ENCODE measurements at regions not wholly inside any gene's neighbourhood (a gene's known extent, or its start where the extent isn't known, plus 50 kb on each side); places are given as distances from the start of the nearest gene placed in this dataset.

DNA sequence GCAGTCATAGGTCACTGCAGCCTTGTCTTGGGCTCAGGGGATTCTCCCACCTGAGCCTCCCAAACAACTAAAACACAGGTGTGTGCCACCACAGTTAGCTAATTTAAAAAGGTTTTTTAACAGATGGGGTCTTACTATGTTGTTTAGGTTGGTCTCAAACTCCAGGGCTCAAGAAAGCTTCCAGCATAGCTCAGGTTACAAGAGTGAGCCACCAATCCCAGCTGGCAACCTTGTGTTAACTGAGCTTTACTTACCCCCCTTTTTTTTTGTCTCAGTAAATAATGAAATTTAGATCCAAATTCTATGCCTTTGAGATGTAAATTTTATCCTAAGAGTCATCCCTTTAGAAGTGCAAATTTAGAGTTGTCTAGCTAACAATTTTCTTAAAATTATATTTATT, 103.9 kb upstream of the OLFM3 start:
- Mint-ChIP-seq H3K27ac (no peak overlapping the region), H3K27me3 (ENCODE audit: insufficient read depth) (peaks cover 4% of the 10 kb centered on the region), H3K4me3 (no peak overlapping the region), H3K9me3 (no peaks in the 10 kb centered on the region), H3K36me3 (ENCODE audit: low read depth) (no peaks in the 10 kb centered on the region), H3K4me1 (peaks cover 14% of the 10 kb centered on the region)
- no peaks in the 10 kb centered on the region for H3K36me3 ChIP-seq (ENCODE audit: control insufficient read depth, insufficient read depth, low read length)
- no peaks in the 10 kb centered on the region for H3K9me3 ChIP-seq (ENCODE audit: control insufficient read depth, low read length)
- H3K9ac ChIP-seq (ENCODE audit: extremely low read depth, low read length, poor library complexity, severe bottlenecking): no peak overlapping the region
- no peaks in the 10 kb centered on the region for H3K27me3 ChIP-seq (ENCODE audit: control insufficient read depth, insufficient read depth, low read length, poor library complexity, severe bottlenecking)
- TF ChIP-seq, protein P1, sequence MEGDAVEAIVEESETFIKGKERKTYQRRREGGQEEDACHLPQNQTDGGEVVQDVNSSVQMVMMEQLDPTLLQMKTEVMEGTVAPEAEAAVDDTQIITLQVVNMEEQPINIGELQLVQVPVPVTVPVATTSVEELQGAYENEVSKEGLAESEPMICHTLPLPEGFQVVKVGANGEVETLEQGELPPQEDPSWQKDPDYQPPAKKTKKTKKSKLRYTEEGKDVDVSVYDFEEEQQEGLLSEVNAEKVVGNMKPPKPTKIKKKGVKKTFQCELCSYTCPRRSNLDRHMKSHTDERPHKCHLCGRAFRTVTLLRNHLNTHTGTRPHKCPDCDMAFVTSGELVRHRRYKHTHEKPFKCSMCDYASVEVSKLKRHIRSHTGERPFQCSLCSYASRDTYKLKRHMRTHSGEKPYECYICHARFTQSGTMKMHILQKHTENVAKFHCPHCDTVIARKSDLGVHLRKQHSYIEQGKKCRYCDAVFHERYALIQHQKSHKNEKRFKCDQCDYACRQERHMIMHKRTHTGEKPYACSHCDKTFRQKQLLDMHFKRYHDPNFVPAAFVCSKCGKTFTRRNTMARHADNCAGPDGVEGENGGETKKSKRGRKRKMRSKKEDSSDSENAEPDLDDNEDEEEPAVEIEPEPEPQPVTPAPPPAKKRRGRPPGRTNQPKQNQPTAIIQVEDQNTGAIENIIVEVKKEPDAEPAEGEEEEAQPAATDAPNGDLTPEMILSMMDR (conservative IDR thresholded peaks at IDR 0.05): no peak
- H3K4me3 ChIP-seq (ENCODE audit: low read length): no peak overlapping the region
- DNase-seq: no peak
- peaks cover 3% of the 10 kb centered on the region for H3K4me1 ChIP-seq (ENCODE audit: control insufficient read depth, insufficient read depth, low read length)
- H3K27ac ChIP-seq (ENCODE audit: low read depth, low read length): no peak overlapping the region

DNA sequence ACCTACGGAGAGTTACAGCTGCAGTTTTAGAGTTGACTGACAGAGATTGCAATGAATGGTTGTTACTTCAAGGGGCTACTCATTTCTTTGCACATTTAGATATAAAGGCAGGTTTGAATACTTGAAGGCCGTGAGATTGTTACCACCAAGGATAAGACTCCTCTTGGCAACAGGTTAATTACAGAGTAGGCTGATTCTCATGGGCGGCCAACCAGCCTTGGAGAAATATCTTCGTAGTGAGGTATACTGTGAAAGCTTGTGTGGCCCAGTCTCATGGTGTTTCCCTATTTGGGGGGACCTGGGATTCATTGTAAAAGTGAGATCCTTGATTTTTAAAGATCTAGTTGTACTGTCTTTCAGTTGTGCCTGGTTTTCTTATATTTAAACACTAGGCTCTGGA, 103.2 kb upstream of the OLFM3 start:
- Mint-ChIP-seq H3K4me3 (no peak overlapping the region), H3K4me1 (peaks cover 10% of the 10 kb centered on the region), H3K9me3 (no peaks in the 10 kb centered on the region), H3K27me3 (ENCODE audit: insufficient read depth) (peaks cover 2% of the 10 kb centered on the region), H3K27ac (no peak overlapping the region), H3K36me3 (ENCODE audit: low read depth) (no peaks in the 10 kb centered on the region)
- H3K9ac ChIP-seq (ENCODE audit: extremely low read depth, low read length, poor library complexity, severe bottlenecking): no peak overlapping the region
- TF ChIP-seq, protein P1 (conservative IDR thresholded peaks at IDR 0.05): no peak
- WGBS, 2 experiments (ENCODE audit: insufficient coverage in 1 of 2, insufficient read length in 1 of 2): 91 to 98% methylated on average over 4 of the region's 4 CpGs
- no peak overlapping the region for H3K4me3 ChIP-seq (ENCODE audit: low read length)
- H3K4me1 ChIP-seq (ENCODE audit: control insufficient read depth, insufficient read depth, low read length): peaks cover 3% of the 10 kb centered on the region
- H3K36me3 ChIP-seq (ENCODE audit: control insufficient read depth, insufficient read depth, low read length): no peaks in the 10 kb centered on the region
- H3K27ac ChIP-seq (ENCODE audit: low read depth, low read length): no peak overlapping the region
- no peaks in the 10 kb centered on the region for H3K9me3 ChIP-seq (ENCODE audit: control insufficient read depth, low read length)
- DNase-seq: no peak
- no peaks in the 10 kb centered on the region for H3K27me3 ChIP-seq (ENCODE audit: control insufficient read depth, insufficient read depth, low read length, poor library complexity, severe bottlenecking)

DNA sequence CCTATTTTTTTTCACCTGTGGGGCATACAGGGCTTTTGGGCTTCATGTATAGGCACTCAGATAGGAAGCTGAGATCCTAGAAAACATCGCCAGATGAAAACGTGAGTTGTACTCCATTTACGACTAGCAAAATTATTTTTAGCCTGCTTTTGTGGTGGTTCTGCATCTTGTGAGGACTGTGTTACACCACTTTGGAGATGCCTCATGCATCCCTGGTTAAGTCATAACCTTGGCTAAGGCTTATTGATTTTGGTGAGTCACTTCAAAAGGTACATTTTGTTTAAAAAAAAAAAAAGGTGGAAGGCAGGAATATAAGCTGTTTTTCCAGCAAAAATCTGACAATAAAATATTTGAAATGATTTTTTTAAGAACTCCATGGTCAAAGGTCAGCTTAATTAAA, 101.8 kb upstream of the OLFM3 start:
- H3K9me3 Mint-ChIP-seq: no peaks in the 10 kb centered on the region
- no peak overlapping the region for H3K4me3 Mint-ChIP-seq
- H3K27ac ChIP-seq (ENCODE audit: low read depth, low read length): no peak overlapping the region

More for the DNA sequence above, 101.8 kb upstream of the OLFM3 start:
- Mint-ChIP-seq H3K4me1 (peaks cover 10% of the 10 kb centered on the region), H3K27ac (no peak overlapping the region), H3K36me3 (ENCODE audit: low read depth) (no peaks in the 10 kb centered on the region), H3K27me3 (ENCODE audit: insufficient read depth) (no peaks in the 10 kb centered on the region)
- H3K36me3 ChIP-seq (ENCODE audit: control insufficient read depth, insufficient read depth, low read length): no peaks in the 10 kb centered on the region
- peaks cover 3% of the 10 kb centered on the region for H3K4me1 ChIP-seq (ENCODE audit: control insufficient read depth, insufficient read depth, low read length)
- no peak for DNase-seq
- TF ChIP-seq, protein P1 (conservative IDR thresholded peaks at IDR 0.05): no peak
- H3K9me3 ChIP-seq (ENCODE audit: control insufficient read depth, low read length): no peaks in the 10 kb centered on the region
- 93 to 100% methylated on average over 1 to 3 of the region's 3 CpGs for WGBS, 2 experiments (ENCODE audit: insufficient coverage in 1 of 2, insufficient read length in 1 of 2)
- no peaks in the 10 kb centered on the region for H3K27me3 ChIP-seq (ENCODE audit: control insufficient read depth, insufficient read depth, low read length, poor library complexity, severe bottlenecking)
- H3K9ac ChIP-seq (ENCODE audit: extremely low read depth, low read length, poor library complexity, severe bottlenecking): no peak overlapping the region
- no peak overlapping the region for H3K4me3 ChIP-seq (ENCODE audit: low read length)

All from endodermal cell (in vitro differentiated cells).